GM12878 (cell line): ENCODE measurements at regions not wholly inside any gene's neighbourhood (a gene's known extent, or its start where the extent isn't known, plus 50 kb on each side); places are given as distances from the start of the nearest gene placed in this dataset.

Source experiments
- ATAC-seq: fragments of 200-7000 bp; cut with Tn5 transposase; 3 replicates; pipeline ENCODE4 v1.9.1; 2020; ENCODE audit warnings: mild to moderate bottlenecking, moderate library complexity
- BruUV-seq: library from RNA; stranded (reverse); fragments of 400-500 nt; replicated peaks from 2 replicates; lab custom pipeline; 2021; lab: Mats Ljungman, UMichigan
- CTCF ChIA-PET: fragments of 300-600 bp; sonication (Branson Sonifier 250); formaldehyde crosslinking; extraction: SDS; loops from one replicate; lab custom pipeline; 2021; ENCODE audit warnings: inconsistent platforms; lab: Yijun Ruan, JAX
- POLR2A ChIA-PET: fragments of 350-600 bp; formaldehyde crosslinking; extraction: SDS; loops from one replicate; lab custom pipeline; 2021; ENCODE audit warnings: inconsistent platforms; lab: Charles Lee
- RAD21 ChIA-PET: fragments of 300-600 bp; sonication (Branson Sonifier 250); formaldehyde crosslinking; loops from one replicate; lab custom pipeline; 2023; ENCODE audit warnings: antibody characterized with exemption; ENCODE audit not compliant: unreplicated experiment; lab: Charles Lee
- SMC1A ChIA-PET: fragments of 300-600 bp; sonication (Branson Sonifier 250); formaldehyde crosslinking; loops from one replicate; lab custom pipeline; 2023; ENCODE audit not compliant: unreplicated experiment, uncharacterized antibody; lab: Charles Lee
- DNase-seq: peaks from one replicate; pipeline ENCODE4 v3.0.0-alpha.2; 2011; ENCODE audit warnings: low read depth, low spot score
- FAIRE-seq: peaks from 3 replicates; lab custom pipeline; 2011; peaks lifted over from hg19 to GRCh38; lab: Jason Lieb, UNC
- H2AFZ ChIP-seq: 2 replicates; pipeline ENCODE4 v1.6.0; 2011; ENCODE audit warnings: low read depth, low read length, control low read depth; ENCODE audit not compliant: control insufficient read depth
- H3K27ac ChIP-seq: 2 replicates; pipeline ENCODE4 v1.5.1; 2011; ENCODE audit warnings: control low read depth; ENCODE audit not compliant: control insufficient read depth, insufficient read depth
- H3K27me3 ChIP-seq, 2 experiments: replicated peaks in 1 of 2; 2 replicates each; pipeline versions ENCODE4 v1.6.0 to v1.6.1; 2011; ENCODE audit warnings: low read length in 1 of 2; ENCODE audit not compliant: control insufficient read depth in 2 of 2, insufficient read depth in 2 of 2
- H3K36me3 ChIP-seq, 2 experiments: 2 replicates each; pipeline ENCODE4 v1.5.1; 2011; ENCODE audit warnings: low read length in 1 of 2; ENCODE audit not compliant: control insufficient read depth in 2 of 2, insufficient read depth in 2 of 2
- H3K4me1 ChIP-seq: 2 replicates; pipeline ENCODE4 v1.6.1; 2011; ENCODE audit warnings: mild to moderate bottlenecking, low read length, moderate library complexity, mixed read lengths; ENCODE audit not compliant: control insufficient read depth, insufficient read depth
- H3K4me2 ChIP-seq: 2 replicates; pipeline ENCODE4 v1.6.0; 2011; ENCODE audit warnings: control low read depth; ENCODE audit not compliant: control insufficient read depth, insufficient read depth
- H3K4me3 ChIP-seq: fragments of 200-600 bp; sonication (generic); 2 replicates; pipeline ENCODE4 v1.5.1; 2016
- H3K79me2 ChIP-seq: 2 replicates; pipeline ENCODE4 v1.6.0; 2011; ENCODE audit warnings: low read length; ENCODE audit not compliant: control insufficient read depth, insufficient read depth
- H3K9ac ChIP-seq: 2 replicates; pipeline ENCODE4 v1.8.0; 2011; ENCODE audit warnings: low read length, control low read depth, mixed read lengths; ENCODE audit not compliant: control insufficient read depth, insufficient read depth
- H3K9me3 ChIP-seq: replicated peaks from 3 replicates; pipeline ENCODE4 v1.5.1; 2011; ENCODE audit warnings: mild to moderate bottlenecking, low read length; ENCODE audit not compliant: control insufficient read depth, insufficient read depth
- H4K20me1 ChIP-seq: 2 replicates; pipeline ENCODE4 v1.6.0; 2011; ENCODE audit not compliant: control insufficient read depth, insufficient read depth
- BMI1 ChIP-seq: fragments of 450-650 bp; IDR thresholded peaks from 2 replicates; pipeline ENCODE4 v1.6.1; 2016; ENCODE audit warnings: mild to moderate bottlenecking, moderate library complexity, borderline replicate concordance
- EGR1 ChIP-seq, 2 experiments: IDR thresholded peaks; 1 replicate in 1 of 2; 2 replicates in 1 of 2; pipeline ENCODE4 v1.6.1; 2011 to 2012; ENCODE audit warnings: low read depth in 2 of 2, low read length in 2 of 2, borderline replicate concordance in 1 of 2, mild to moderate bottlenecking in 1 of 2, moderate library complexity in 1 of 2
- FOS ChIP-seq: IDR thresholded peaks from 3 replicates; pipeline ENCODE4 v1.6.1; 2011; ENCODE audit warnings: borderline replicate concordance; ENCODE audit not compliant: insufficient read length; ENCODE audit errors: extremely low read depth
- NR2C2 ChIP-seq: IDR thresholded peaks from 2 replicates; pipeline ENCODE4 v1.6.1; 2011; ENCODE audit warnings: borderline replicate concordance, low read depth; ENCODE audit not compliant: control insufficient read depth, insufficient read length
- SMAD1 ChIP-seq: fragments of 450-650 bp; IDR thresholded peaks from 2 replicates; pipeline ENCODE4 v1.6.1; 2018; ENCODE audit warnings: mild to moderate bottlenecking, low read depth; ENCODE audit not compliant: partially characterized antibody
- SMC3 ChIP-seq: IDR thresholded peaks from 2 replicates; pipeline ENCODE4 v1.6.1; 2011; ENCODE audit warnings: low read length, improper control_type of control experiment, borderline replicate concordance
- SUPT20H ChIP-seq: IDR thresholded peaks from 2 replicates; pipeline ENCODE4 v1.6.1; 2011; ENCODE audit warnings: low read depth, mild to moderate bottlenecking, low read length, moderate library complexity, borderline replicate concordance; ENCODE audit not compliant: control insufficient read depth
- TCF3 ChIP-seq: IDR thresholded peaks from 2 replicates; pipeline ENCODE4 v1.6.1; 2012; ENCODE audit warnings: low read depth, mild to moderate bottlenecking, low read length, borderline replicate concordance; ENCODE audit not compliant: insufficient read depth
- WRNIP1 ChIP-seq: IDR thresholded peaks from 2 replicates; pipeline ENCODE4 v1.6.1; 2011; ENCODE audit warnings: low read depth, low read length, improper control_type of control experiment, borderline replicate concordance
- ZNF207 ChIP-seq: fragments of 450-650 bp; IDR thresholded peaks from 2 replicates; pipeline ENCODE4 v1.6.1; 2014; ENCODE audit warnings: antibody characterized with exemption, mild to moderate bottlenecking, borderline replicate concordance
- ZZZ3 ChIP-seq: IDR thresholded peaks from 2 replicates; pipeline ENCODE4 v1.6.1; 2011; ENCODE audit warnings: low read depth; ENCODE audit not compliant: control insufficient read depth, insufficient read length
- WGBS: methylation state at CpG from one replicate; pipeline ENCODE4 v1.1.6; 2016; ENCODE audit warnings: low lambda C conversion rate; ENCODE audit not compliant: insufficient replicate concordance, insufficient coverage; ENCODE audit errors: missing lambda C conversion rate; 5-methylcytosine and 5-hydroxymethylcytosine counted together
- in situ Hi-C: fragments of 300-500 bp; cut with MboI; formaldehyde crosslinking; loops from 9 replicates; pipeline ENCODE4 v1.14.3; 2018; ENCODE audit warnings: mixed read lengths
- intact Hi-C: fragments of 100-400 bp; cut with micrococcal nuclease; formaldehyde crosslinking; loops from one replicate; pipeline ENCODE4 v1.14.2; 2022; ENCODE audit not compliant: unreplicated experiment
- TF ChIP-seq, protein P1 (sequence below): IDR thresholded peaks from 2 replicates; pipeline ENCODE4 v1.6.1; 2011; ENCODE audit warnings: borderline replicate concordance, low read depth, mild to moderate bottlenecking, moderate library complexity, low read length; ENCODE audit not compliant: insufficient read depth, poor library complexity, severe bottlenecking
- TF ChIP-seq, protein P2 (sequence below): fragments of 450-650 bp; IDR thresholded peaks from 2 replicates; pipeline ENCODE4 v1.6.1; 2017; ENCODE audit warnings: mild to moderate bottlenecking, moderate library complexity
- TF ChIP-seq, protein P3 (sequence below): fragments of 450-650 bp; IDR thresholded peaks from 2 replicates; pipeline ENCODE4 v1.6.1; 2017; ENCODE audit warnings: low read depth, mild to moderate bottlenecking, moderate library complexity
- TF ChIP-seq, protein P4 (sequence below): IDR thresholded peaks from 2 replicates; pipeline ENCODE4 v1.6.1; 2011; ENCODE audit warnings: low read depth, low read length, improper control_type of control experiment, borderline replicate concordance

DNA sequence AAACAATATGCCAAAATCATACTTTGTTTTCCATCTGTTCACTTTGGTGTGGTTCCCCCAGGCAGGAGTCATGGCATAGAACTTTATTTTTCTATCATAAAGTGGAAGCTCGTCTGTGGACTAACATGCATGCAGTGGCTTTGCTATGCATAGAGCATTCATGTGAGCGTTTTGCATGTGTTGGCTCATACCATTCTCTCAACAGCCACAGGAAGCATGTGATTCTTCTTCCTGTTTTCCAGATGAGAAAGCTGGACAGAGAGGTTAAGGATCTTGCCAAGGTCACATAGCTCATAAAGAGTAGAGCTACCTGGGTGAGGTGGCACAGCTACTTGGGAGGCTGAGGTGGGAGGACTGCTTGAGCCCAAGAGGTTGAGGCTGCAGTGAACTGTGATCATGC lies 123.4 kb upstream of the HDGFL1 start:
- Histone ChIP-seq H4K20me1 (no peaks in the 10 kb centered on the region), H3K4me3 (no peak overlapping the region), H3K9me3 (no peaks in the 10 kb centered on the region; the same call in 2 of the 3 replicates), H3K36me3 (no peaks in the 10 kb centered on the region), H2AFZ (no peak overlapping the region), H3K27ac (no peak overlapping the region), H3K79me2 (no peaks in the 10 kb centered on the region), H3K9ac (no peak overlapping the region), H3K4me2 (no peak overlapping the region), H3K27me3 (no peaks in the 10 kb centered on the region), H3K4me1 (no peaks in the 10 kb centered on the region)
- WGBS = 17% methylated on average over 2 of the region's 2 CpGs
- no peak for TF ChIP-seq WRNIP1
- TF ChIP-seq, protein P1, sequence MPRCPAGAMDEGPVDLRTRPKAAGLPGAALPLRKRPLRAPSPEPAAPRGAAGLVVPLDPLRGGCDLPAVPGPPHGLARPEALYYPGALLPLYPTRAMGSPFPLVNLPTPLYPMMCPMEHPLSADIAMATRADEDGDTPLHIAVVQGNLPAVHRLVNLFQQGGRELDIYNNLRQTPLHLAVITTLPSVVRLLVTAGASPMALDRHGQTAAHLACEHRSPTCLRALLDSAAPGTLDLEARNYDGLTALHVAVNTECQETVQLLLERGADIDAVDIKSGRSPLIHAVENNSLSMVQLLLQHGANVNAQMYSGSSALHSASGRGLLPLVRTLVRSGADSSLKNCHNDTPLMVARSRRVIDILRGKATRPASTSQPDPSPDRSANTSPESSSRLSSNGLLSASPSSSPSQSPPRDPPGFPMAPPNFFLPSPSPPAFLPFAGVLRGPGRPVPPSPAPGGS = no peak
- TF ChIP-seq FOS = no peak
- no peak for TF ChIP-seq ZZZ3
- no peak for TF ChIP-seq TCF3
- no peak for TF ChIP-seq EGR1 (IDR thresholded peaks at IDR 0.05; ENCODE audit: borderline replicate concordance in 1 of 2, low read depth in 2 of 2, low read length in 2 of 2)
- TF ChIP-seq, protein P2, sequence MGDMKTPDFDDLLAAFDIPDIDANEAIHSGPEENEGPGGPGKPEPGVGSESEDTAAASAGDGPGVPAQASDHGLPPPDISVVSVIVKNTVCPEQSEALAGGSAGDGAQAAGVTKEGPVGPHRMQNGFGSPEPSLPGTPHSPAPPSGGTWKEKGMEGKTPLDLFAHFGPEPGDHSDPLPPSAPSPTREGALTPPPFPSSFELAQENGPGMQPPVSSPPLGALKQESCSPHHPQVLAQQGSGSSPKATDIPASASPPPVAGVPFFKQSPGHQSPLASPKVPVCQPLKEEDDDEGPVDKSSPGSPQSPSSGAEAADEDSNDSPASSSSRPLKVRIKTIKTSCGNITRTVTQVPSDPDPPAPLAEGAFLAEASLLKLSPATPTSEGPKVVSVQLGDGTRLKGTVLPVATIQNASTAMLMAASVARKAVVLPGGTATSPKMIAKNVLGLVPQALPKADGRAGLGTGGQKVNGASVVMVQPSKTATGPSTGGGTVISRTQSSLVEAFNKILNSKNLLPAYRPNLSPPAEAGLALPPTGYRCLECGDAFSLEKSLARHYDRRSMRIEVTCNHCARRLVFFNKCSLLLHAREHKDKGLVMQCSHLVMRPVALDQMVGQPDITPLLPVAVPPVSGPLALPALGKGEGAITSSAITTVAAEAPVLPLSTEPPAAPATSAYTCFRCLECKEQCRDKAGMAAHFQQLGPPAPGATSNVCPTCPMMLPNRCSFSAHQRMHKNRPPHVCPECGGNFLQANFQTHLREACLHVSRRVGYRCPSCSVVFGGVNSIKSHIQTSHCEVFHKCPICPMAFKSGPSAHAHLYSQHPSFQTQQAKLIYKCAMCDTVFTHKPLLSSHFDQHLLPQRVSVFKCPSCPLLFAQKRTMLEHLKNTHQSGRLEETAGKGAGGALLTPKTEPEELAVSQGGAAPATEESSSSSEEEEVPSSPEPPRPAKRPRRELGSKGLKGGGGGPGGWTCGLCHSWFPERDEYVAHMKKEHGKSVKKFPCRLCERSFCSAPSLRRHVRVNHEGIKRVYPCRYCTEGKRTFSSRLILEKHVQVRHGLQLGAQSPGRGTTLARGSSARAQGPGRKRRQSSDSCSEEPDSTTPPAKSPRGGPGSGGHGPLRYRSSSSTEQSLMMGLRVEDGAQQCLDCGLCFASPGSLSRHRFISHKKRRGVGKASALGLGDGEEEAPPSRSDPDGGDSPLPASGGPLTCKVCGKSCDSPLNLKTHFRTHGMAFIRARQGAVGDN = no peak
- TF ChIP-seq SUPT20H = no peak
- TF ChIP-seq, protein P3, sequence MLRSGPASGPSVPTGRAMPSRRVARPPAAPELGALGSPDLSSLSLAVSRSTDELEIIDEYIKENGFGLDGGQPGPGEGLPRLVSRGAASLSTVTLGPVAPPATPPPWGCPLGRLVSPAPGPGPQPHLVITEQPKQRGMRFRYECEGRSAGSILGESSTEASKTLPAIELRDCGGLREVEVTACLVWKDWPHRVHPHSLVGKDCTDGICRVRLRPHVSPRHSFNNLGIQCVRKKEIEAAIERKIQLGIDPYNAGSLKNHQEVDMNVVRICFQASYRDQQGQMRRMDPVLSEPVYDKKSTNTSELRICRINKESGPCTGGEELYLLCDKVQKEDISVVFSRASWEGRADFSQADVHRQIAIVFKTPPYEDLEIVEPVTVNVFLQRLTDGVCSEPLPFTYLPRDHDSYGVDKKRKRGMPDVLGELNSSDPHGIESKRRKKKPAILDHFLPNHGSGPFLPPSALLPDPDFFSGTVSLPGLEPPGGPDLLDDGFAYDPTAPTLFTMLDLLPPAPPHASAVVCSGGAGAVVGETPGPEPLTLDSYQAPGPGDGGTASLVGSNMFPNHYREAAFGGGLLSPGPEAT = no peak
- TF ChIP-seq, protein P4, sequence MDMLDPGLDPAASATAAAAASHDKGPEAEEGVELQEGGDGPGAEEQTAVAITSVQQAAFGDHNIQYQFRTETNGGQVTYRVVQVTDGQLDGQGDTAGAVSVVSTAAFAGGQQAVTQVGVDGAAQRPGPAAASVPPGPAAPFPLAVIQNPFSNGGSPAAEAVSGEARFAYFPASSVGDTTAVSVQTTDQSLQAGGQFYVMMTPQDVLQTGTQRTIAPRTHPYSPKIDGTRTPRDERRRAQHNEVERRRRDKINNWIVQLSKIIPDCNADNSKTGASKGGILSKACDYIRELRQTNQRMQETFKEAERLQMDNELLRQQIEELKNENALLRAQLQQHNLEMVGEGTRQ = no peak
- no peak for TF ChIP-seq SMAD1
- TF ChIP-seq BMI1 = no peak
- TF ChIP-seq ZNF207 = no peak
- no peak for TF ChIP-seq NR2C2
- TF ChIP-seq SMC3 = no peak
- intact Hi-C loops (no loop called here), in situ Hi-C loops (no loop called here)
- ChIA-PET SMC1A (interaction anchor here (1.2 kb wide), 1 partner anchor 44 kb away, joined by 3 read pairs; no protein-coding TSS in a partner anchor), CTCF (no interaction called here), POLR2A (no interaction called here), RAD21 (no interaction called here)
- ATAC-seq = no peak
- DNase-seq = no peak
- FAIRE-seq = no peak
- no TSS peak for BruUV-seq
